GM18873 (cell line): ENCODE measurements at regions not wholly inside any gene's neighbourhood (a gene's known extent, or its start where the extent isn't known, plus 50 kb on each side); places are given as distances from the start of the nearest gene placed in this dataset.
"Not testable (repeated sequence)": the region's sequence is repeated elsewhere in the genome, so short reads cannot be mapped to it uniquely, and the experiment has no call there.

Experiments used
- ATAC-seq: cut with Tn5 transposase; IDR thresholded peaks from one replicate; pipeline ENCODE4 v1.9.1; 2021; ENCODE audit warnings: mild to moderate bottlenecking, moderate library complexity, moderate number of reproducible peaks; ENCODE audit not compliant: unreplicated experiment, low FRiP score

- not testable (repeated sequence) for ATAC-seq
These were observed 275.2 kb downstream of the LIPI start for GRCh38 chr21:13935396-13936032.

- not testable (repeated sequence) for ATAC-seq
These were observed 275.8 kb downstream of the LIPI start for GRCh38 chr21:13934887-13935342.

GRCh38 chr21:13923175-13923574 lies 287.6 kb downstream of the LIPI start:
- ATAC-seq: not testable (repeated sequence)

GRCh38 chr21:13921455-13921854 lies 289.3 kb downstream of the LIPI start:
- not testable (repeated sequence) for ATAC-seq

- not testable (repeated sequence) for ATAC-seq
These were observed 297.8 kb downstream of the POTED start for GRCh38 chr21:13907385-13907784.

GRCh38 chr21:13896596-13897247 lies 287.1 kb downstream of the POTED start:
- not testable (repeated sequence) for ATAC-seq

GRCh38 chr21:13893617-13894016 lies 284.0 kb downstream of the POTED start:
- not testable (repeated sequence) for ATAC-seq

GRCh38 chr21:13893025-13893424 lies 283.4 kb downstream of the POTED start:
- ATAC-seq: not testable (repeated sequence)

GRCh38 chr21:13892146-13892751 lies 282.7 kb downstream of the POTED start:
- not testable (repeated sequence) for ATAC-seq

- ATAC-seq: not testable (repeated sequence)
These were observed 279.6 kb downstream of the POTED start for GRCh38 chr21:13889176-13889575.

- not testable (repeated sequence) for ATAC-seq
These were observed 274.2 kb downstream of the POTED start for GRCh38 chr21:13883641-13884395.

- not testable (repeated sequence) for ATAC-seq
These were observed 267.9 kb downstream of the POTED start for GRCh38 chr21:13877503-13877902.

- ATAC-seq: not testable (repeated sequence)
These were observed 267.4 kb downstream of the POTED start for GRCh38 chr21:13876999-13877398.

- ATAC-seq: not testable (repeated sequence)
These were observed 264.4 kb downstream of the POTED start for GRCh38 chr21:13874001-13874400.

- ATAC-seq: no peak
These were observed 245.1 kb downstream of the POTED start for GRCh38 chr21:13854638-13855037.

GRCh38 chr21:13850808-13851207 lies 241.2 kb downstream of the POTED start:
- ATAC-seq: not testable (repeated sequence)

GRCh38 chr21:13849489-13849888 lies 239.9 kb downstream of the POTED start:
- not testable (repeated sequence) for ATAC-seq

GRCh38 chr21:13846718-13847117 lies 237.1 kb downstream of the POTED start:
- ATAC-seq: not testable (repeated sequence)

GRCh38 chr21:13844574-13844973 lies 235.0 kb downstream of the POTED start:
- ATAC-seq: not testable (repeated sequence)

- ATAC-seq: not testable (repeated sequence)
These were observed 233.5 kb downstream of the POTED start for GRCh38 chr21:13843081-13843480.

GRCh38 chr21:13827666-13828065 lies 218.1 kb downstream of the POTED start:
- ATAC-seq: not testable (repeated sequence)
